Prostate gland (tissue), 2 donors: ENCODE measurements at regions not wholly inside any gene's neighbourhood (a gene's known extent, or its start where the extent isn't known, plus 50 kb on each side); places are given as distances from the start of the nearest gene placed in this dataset.
"Not testable (repeated sequence)": the region's sequence is repeated elsewhere in the genome, so short reads cannot be mapped to it uniquely, and the experiment has no call there.

Experiments
- CTCF ChIP-seq, 4 experiments: fragments of 200-600 bp in 2 of 4; fragments of 450-650 bp in 2 of 4; sonication (generic) in 2 of 4; IDR thresholded peaks; 1 replicate in 3 of 4; 2 replicates in 1 of 4; pipeline ENCODE4 v1.5.1; 2016 to 2019; ENCODE audit warnings: antibody characterized with exemption in 4 of 4, mild to moderate bottlenecking in 2 of 4, moderate library complexity in 2 of 4
- POLR2A ChIP-seq: fragments of 450-650 bp; IDR thresholded peaks from one replicate; pipeline ENCODE4 v1.6.1; 2016; ENCODE audit warnings: antibody characterized with exemption, mild to moderate bottlenecking
- POLR2AphosphoS5 ChIP-seq: sonication (generic); formaldehyde crosslinking; IDR thresholded peaks from one replicate; pipeline ENCODE4 v1.6.1; 2017; ENCODE audit warnings: antibody characterized with exemption

- not testable (repeated sequence) for TF ChIP-seq POLR2AphosphoS5; POLR2A; CTCF (IDR thresholded peaks at IDR 0.05)
Measured at GRCh38 chr14:105742904-105743701, 216.7 kb downstream of the TMEM121 start.
